ENCODE measurements at regions not wholly inside any gene's neighbourhood (a gene's known extent, or its start where the extent isn't known, plus 50 kb on each side); places are given as distances from the start of the nearest gene placed in this dataset.

- H3K27me3 ChIP-seq: no peaks in the 10 kb centered on the region
- no peak for TF ChIP-seq CTCF (IDR thresholded peaks at IDR 0.05)
- peak; percentile 29 for ATAC-seq
- H3K4me1 ChIP-seq: no peaks in the 10 kb centered on the region
- intact Hi-C loops (cut with DNase I): no loop called here
- DNase-seq: peak in 2 of 4 donors; percentile 74 to 91
- H3K4me3 ChIP-seq: no peak overlapping the region
- no peak overlapping the region for H3K27ac ChIP-seq
- no peaks in the 10 kb centered on the region for H3K9me3 ChIP-seq
- H3K36me3 ChIP-seq: no peaks in the 10 kb centered on the region
Observed at GRCh38 chr18:78213361-78213994, 766.1 kb upstream of the SALL3 start.

GRCh38 chr18:78221496-78221895 lies 758.1 kb upstream of the SALL3 start:
- peak; percentile 52 for ATAC-seq
- Histone ChIP-seq H3K4me3 (no peak overlapping the region), H3K27ac (no peak overlapping the region), H3K9me3 (no peaks in the 10 kb centered on the region), H3K4me1 (no peaks in the 10 kb centered on the region), H3K27me3 (no peaks in the 10 kb centered on the region), H3K36me3 (no peaks in the 10 kb centered on the region)
- intact Hi-C loops (cut with DNase I): no loop called here
- no peak for TF ChIP-seq CTCF (IDR thresholded peaks at IDR 0.05)
- no peak for DNase-seq

- no peak for ATAC-seq
- Histone ChIP-seq H3K9me3 (peaks cover 0 to 9% of the 10 kb centered on the region in 2 donors), H3K27me3 (no peaks in the 10 kb centered on the region), H3K36me3 (no peaks in the 10 kb centered on the region), H3K4me1 (no peaks in the 10 kb centered on the region), H3K4me3 (no peak overlapping the region), H3K27ac (no peak overlapping the region)
- TF ChIP-seq CTCF (IDR thresholded peaks at IDR 0.05): no peak
- DNase-seq: no peak
- intact Hi-C loops (cut with DNase I): no loop called here
Observed at GRCh38 chr18:78228974-78229373, 750.6 kb upstream of the SALL3 start.

- ATAC-seq (no peak), DNase-seq (no peak)
- intact Hi-C loops (cut with DNase I): no loop called here
- no peaks in the 10 kb centered on the region for H3K36me3 ChIP-seq
- peaks cover 0 to 9% of the 10 kb centered on the region in 2 donors for H3K9me3 ChIP-seq
- H3K4me1 ChIP-seq: no peaks in the 10 kb centered on the region
- TF ChIP-seq CTCF (IDR thresholded peaks at IDR 0.05): no peak
- no peak overlapping the region for H3K27ac ChIP-seq
- no peaks in the 10 kb centered on the region for H3K27me3 ChIP-seq
- no peak overlapping the region for H3K4me3 ChIP-seq
Observed at GRCh38 chr18:78230911-78231310, 748.7 kb upstream of the SALL3 start.

GRCh38 chr18:78232196-78232595 lies 747.4 kb upstream of the SALL3 start:
- DNase-seq: no peak
- Histone ChIP-seq H3K4me3 (no peak overlapping the region), H3K27me3 (no peaks in the 10 kb centered on the region), H3K4me1 (no peaks in the 10 kb centered on the region), H3K27ac (no peak overlapping the region), H3K9me3 (peaks cover 0 to 9% of the 10 kb centered on the region in 2 donors), H3K36me3 (no peaks in the 10 kb centered on the region)
- no peak for TF ChIP-seq CTCF (IDR thresholded peaks at IDR 0.05)
- ATAC-seq: no peak
- intact Hi-C loops (cut with DNase I): no loop called here

Data from left lung (tissue), 4 donors.